CD14-positive monocyte (primary cell): ENCODE measurements at regions not wholly inside any gene's neighbourhood (a gene's known extent, or its start where the extent isn't known, plus 50 kb on each side); places are given as distances from the start of the nearest gene placed in this dataset.
"Not testable (repeated sequence)": the region's sequence is repeated elsewhere in the genome, so short reads cannot be mapped to it uniquely, and the experiment has no call there.

Experiments used
- DNase-seq, 3 donors: peaks; one replicate each; pipeline ENCODE4 v3.0.0-alpha.2; 2011 to 2022
- H2AFZ ChIP-seq: 2 replicates; pipeline ENCODE4 v1.6.0; 2012; ENCODE audit warnings: mild to moderate bottlenecking, low read depth, low read length, inconsistent platforms; ENCODE audit not compliant: insufficient read depth, poor library complexity, severe bottlenecking
- H3K27ac ChIP-seq, 2 donors: 1 replicate in 1 of 2; 2 replicates in 1 of 2; pipeline ENCODE4 v1.5.1; 2012 to 2013; ENCODE audit warnings: low read length in 2 of 2, control low read depth in 1 of 2, inconsistent platforms in 1 of 2, low read depth in 1 of 2, mild to moderate bottlenecking in 1 of 2
- H3K27me3 ChIP-seq, 2 donors: one replicate each; pipeline versions ENCODE4 v1.6.0 to v1.6.1; 2011 to 2013; ENCODE audit warnings: low read length in 2 of 2; ENCODE audit not compliant: control insufficient read depth in 2 of 2, insufficient read depth in 2 of 2
- H3K36me3 ChIP-seq, 2 donors: replicated peaks in 1 of 2; 1 replicate in 1 of 2; 2 replicates in 1 of 2; pipeline versions ENCODE4 v1.5.1 to v1.6.1; 2012 to 2013; ENCODE audit warnings: low read length in 2 of 2, control low read depth in 1 of 2, inconsistent platforms in 1 of 2, mild to moderate bottlenecking in 1 of 2; ENCODE audit not compliant: insufficient read depth in 2 of 2, control insufficient read depth in 1 of 2
- H3K4me1 ChIP-seq, 2 donors: 1 replicate in 1 of 2; 2 replicates in 1 of 2; pipeline versions ENCODE4 v1.5.1 to v1.6.1; 2012 to 2013; ENCODE audit warnings: low read length in 2 of 2, control low read depth in 1 of 2, inconsistent platforms in 1 of 2, mild to moderate bottlenecking in 1 of 2, moderate library complexity in 1 of 2; ENCODE audit not compliant: insufficient read depth in 2 of 2, control insufficient read depth in 1 of 2
- H3K4me2 ChIP-seq: replicated peaks from 2 replicates; pipeline ENCODE3; 2012; ENCODE audit warnings: low read length, moderate library complexity, mild to moderate bottlenecking; ENCODE audit not compliant: poor library complexity, severe bottlenecking; ENCODE audit errors: extremely low read depth
- H3K4me3 ChIP-seq, 3 experiments: fragments of 200-600 bp in 1 of 3; sonication (generic) in 1 of 3; replicated peaks in 1 of 3; 1 replicate in 2 of 3; 2 replicates in 1 of 3; pipeline ENCODE4 v1.5.1; 2011 to 2013; ENCODE audit warnings: low read length in 3 of 3, mild to moderate bottlenecking in 3 of 3, control low read depth in 2 of 3, low read depth in 2 of 3, inconsistent platforms in 1 of 3, moderate library complexity in 1 of 3
- H3K79me2 ChIP-seq: 2 replicates; pipeline ENCODE4 v1.6.0; 2012; ENCODE audit warnings: mild to moderate bottlenecking, control low read depth, inconsistent platforms, low read length, moderate library complexity; ENCODE audit not compliant: insufficient read depth
- H3K9ac ChIP-seq: 2 replicates; pipeline ENCODE4 v1.6.0; 2017; ENCODE audit warnings: low read length, mild to moderate bottlenecking; ENCODE audit not compliant: insufficient read depth, poor library complexity, severe bottlenecking
- H3K9me3 ChIP-seq, 2 donors: replicated peaks in 1 of 2; 1 replicate in 1 of 2; 2 replicates in 1 of 2; pipeline versions ENCODE4 v1.5.1 to v1.6.1; 2012 to 2013; ENCODE audit warnings: low read length in 2 of 2, control low read depth in 1 of 2; ENCODE audit not compliant: control insufficient read depth in 1 of 2, insufficient read depth in 1 of 2
- H4K20me1 ChIP-seq: 2 replicates; pipeline ENCODE4 v1.6.0; 2012; ENCODE audit warnings: mild to moderate bottlenecking, low read length, control low read depth, moderate library complexity; ENCODE audit not compliant: insufficient read depth
- H3K27ac Mint-ChIP-seq, 7 donors: one replicate each; pipeline ENCODE4 v1.8.0; 2020; ENCODE audit warnings: mild to moderate bottlenecking in 7 of 7, mixed read lengths in 7 of 7, moderate library complexity in 6 of 7, inconsistent platforms in 2 of 7
- H3K27me3 Mint-ChIP-seq, 3 donors: one replicate each; pipeline ENCODE4 v1.8.0; 2021 to 2022; ENCODE audit warnings: low read depth in 3 of 3, mild to moderate bottlenecking in 3 of 3, mixed read lengths in 3 of 3, moderate library complexity in 3 of 3, inconsistent platforms in 1 of 3
- H3K36me3 Mint-ChIP-seq, 2 donors: one replicate each; pipeline ENCODE4 v1.8.0; 2020; ENCODE audit warnings: mixed read lengths in 2 of 2, inconsistent platforms in 1 of 2, mild to moderate bottlenecking in 1 of 2
- H3K4me1 Mint-ChIP-seq: one replicate; pipeline ENCODE4 v1.8.0; 2020; ENCODE audit warnings: mild to moderate bottlenecking, mixed read lengths
- H3K4me3 Mint-ChIP-seq, 2 donors: one replicate each; pipeline ENCODE4 v1.8.0; 2020; ENCODE audit warnings: mild to moderate bottlenecking in 2 of 2, mixed read lengths in 2 of 2, moderate library complexity in 1 of 2
- H3K9me3 Mint-ChIP-seq, 7 donors: one replicate each; pipeline ENCODE4 v1.8.0; 2020 to 2022; ENCODE audit warnings: mixed read lengths in 7 of 7, mild to moderate bottlenecking in 6 of 7, moderate library complexity in 6 of 7, inconsistent platforms in 2 of 7
- CTCF ChIP-seq: fragments of 200-600 bp; IDR thresholded peaks from one replicate; pipeline ENCODE4 v1.8.0; 2022; ENCODE audit warnings: antibody characterized with exemption, mild to moderate bottlenecking
- WGBS: methylation state at CpG from one replicate; pipeline ENCODE4 v1.1.5; 2013; ENCODE audit warnings: missing lambda C conversion rate; ENCODE audit not compliant: insufficient coverage; 5-methylcytosine and 5-hydroxymethylcytosine counted together
- intact Hi-C, 2 donors: fragments of 100-400 bp; cut with micrococcal nuclease; formaldehyde crosslinking; loops; one replicate each; pipeline versions ENCODE4 v1.15.0 to v1.15.1; 2023

- TF ChIP-seq CTCF, result no peak
- H3K4me3 Mint-ChIP-seq, result no peak overlapping the region
- Histone ChIP-seq H3K9me3 (peaks cover 1 to 3% of the 10 kb centered on the region in 2 donors), H3K4me1 (no peaks in the 10 kb centered on the region), H3K4me3 (no peak overlapping the region), H3K4me2 (no peak overlapping the region), H3K27ac (no peak overlapping the region), H2AFZ (no peak overlapping the region), H3K36me3 (no peaks in the 10 kb centered on the region), H4K20me1 (no peaks in the 10 kb centered on the region), H3K9ac (no peak overlapping the region), H3K79me2 (no peaks in the 10 kb centered on the region), H3K27me3 (no peaks in the 10 kb centered on the region)
- DNase-seq, result no peak
- H3K27me3 Mint-ChIP-seq, result peaks cover 0 to 4% (median 2%) of the 10 kb centered on the region in 3 donors
- intact Hi-C loops, result no loop called here
- peaks cover 0 to 5% (median 0%) of the 10 kb centered on the region in 7 donors for H3K9me3 Mint-ChIP-seq
- no peaks in the 10 kb centered on the region for H3K36me3 Mint-ChIP-seq
- no peak overlapping the region for H3K27ac Mint-ChIP-seq
- H3K4me1 Mint-ChIP-seq, result no peaks in the 10 kb centered on the region
- 80% methylated on average over 2 of the region's 3 CpGs for WGBS
Measured at GRCh38 chr13:37173214-37173613, 67.8 kb upstream of the CSNK1A1L start.

GRCh38 chr13:37172226-37172625 lies 66.8 kb upstream of the CSNK1A1L start:
- H3K9ac ChIP-seq, H3K4me3 ChIP-seq, H3K4me1 Mint-ChIP-seq, H3K79me2 ChIP-seq, H3K36me3 ChIP-seq, intact Hi-C loops, DNase-seq, H3K27ac ChIP-seq, H3K27me3 ChIP-seq, H2AFZ ChIP-seq, H3K4me1 ChIP-seq, H3K4me3 Mint-ChIP-seq, H3K4me2 ChIP-seq, H3K36me3 Mint-ChIP-seq, H3K27ac Mint-ChIP-seq, H4K20me1 ChIP-seq, H3K27me3 Mint-ChIP-seq, H3K9me3 ChIP-seq, H3K9me3 Mint-ChIP-seq: not testable (repeated sequence)
- 87% methylated on average over 9 of the region's 11 CpGs for WGBS
